ENCODE measurements at regions not wholly inside any gene's neighbourhood (a gene's known extent, or its start where the extent isn't known, plus 50 kb on each side); places are given as distances from the start of the nearest gene placed in this dataset.

GRCh38 chr18:71189581-71189980, 900.7 kb downstream of the SOCS6 start:
- TF ChIP-seq CTCF (IDR thresholded peaks at IDR 0.05; ENCODE audit: poor library complexity): no peak
- TF ChIP-seq EZH2 (IDR thresholded peaks at IDR 0.05; ENCODE audit: borderline replicate concordance): no peak
- no peak for TF ChIP-seq EZH2phosphoT487 (IDR thresholded peaks at IDR 0.05; ENCODE audit: low read depth, severe bottlenecking, unreplicated experiment)
